K562 (cell line): ENCODE measurements at regions not wholly inside any gene's neighbourhood (a gene's known extent, or its start where the extent isn't known, plus 50 kb on each side); places are given as distances from the start of the nearest gene placed in this dataset.

Source experiments
- ATAC-seq: fragments of 200-7000 bp; cut with Tn5 transposase; 3 replicates; pipeline ENCODE4 v1.9.1; 2020; ENCODE audit warnings: moderate library complexity
- BruUV-seq: library from RNA; stranded (reverse); fragments of 400-500 nt; replicated peaks from 2 replicates; lab custom pipeline; 2021; lab: Mats Ljungman, UMichigan
- CTCF ChIA-PET: fragments of 300-600 bp; formaldehyde crosslinking; extraction: SDS; loops from one replicate; lab custom pipeline; 2021; ENCODE audit warnings: low intra/inter-chr PET ratio; lab: Yijun Ruan, JAX
- POLR2A ChIA-PET: fragments of 300-600, 350-650 bp; sonication (Branson Sonifier 250); formaldehyde crosslinking; extraction: SDS; loops from one replicate; lab custom pipeline; 2021; ENCODE audit warnings: antibody characterized with exemption, inconsistent platforms; lab: Yijun Ruan, JAX
- DNase-seq, 4 experiments: peaks; one replicate each; pipeline versions ENCODE4 v3.0.0 to v3.0.0-alpha.2; 2011 to 2018; ENCODE audit warnings: low spot score in 3 of 4, mixed read lengths in 3 of 4; ENCODE audit errors: extremely low read depth in 1 of 4
- FAIRE-seq: peaks from 2 replicates; lab custom pipeline; 2011; peaks lifted over from hg19 to GRCh38; lab: Jason Lieb, UNC
- H2AFZ ChIP-seq: 2 replicates; pipeline ENCODE4 v1.6.0; 2011; ENCODE audit warnings: low read depth, low read length, control low read depth, inconsistent platforms
- H3K27ac ChIP-seq: fragments of 200-600 bp; 3 replicates; pipeline ENCODE4 v1.8.0; 2011; ENCODE audit warnings: low read depth, mild to moderate bottlenecking, control low read depth, inconsistent platforms, low read length, moderate library complexity, mixed read lengths; ENCODE audit errors: extremely low read depth
- H3K27me3 ChIP-seq, 2 experiments: fragments of 300-600 bp in 1 of 2; 2 replicates in 1 of 2; 3 replicates in 1 of 2; pipeline versions ENCODE4 v1.6.0 to v1.8.0; 2011; ENCODE audit warnings: inconsistent platforms in 2 of 2, low read length in 2 of 2, mild to moderate bottlenecking in 1 of 2, mixed read lengths in 1 of 2, moderate library complexity in 1 of 2; ENCODE audit not compliant: control insufficient read depth in 2 of 2, insufficient read depth in 2 of 2
- H3K36me3 ChIP-seq: fragments of 300-600 bp; 3 replicates; pipeline ENCODE4 v1.8.0; 2011; ENCODE audit warnings: mild to moderate bottlenecking, low read length, inconsistent platforms; ENCODE audit not compliant: control insufficient read depth, insufficient read depth
- H3K4me1 ChIP-seq, 2 experiments: fragments of 200-600 bp in 1 of 2; replicated peaks in 1 of 2; 2 replicates in 1 of 2; 3 replicates in 1 of 2; pipeline versions ENCODE4 v1.5.1 to v1.8.0; 2011; ENCODE audit warnings: inconsistent platforms in 2 of 2, low read length in 2 of 2, mild to moderate bottlenecking in 1 of 2, mixed read lengths in 1 of 2, moderate library complexity in 1 of 2; ENCODE audit not compliant: control insufficient read depth in 2 of 2, insufficient read depth in 2 of 2
- H3K4me2 ChIP-seq: 2 replicates; pipeline ENCODE4 v1.6.1; 2011; ENCODE audit warnings: low read length, control low read depth, inconsistent platforms, mixed read lengths; ENCODE audit not compliant: insufficient read depth
- H3K4me3 ChIP-seq: fragments of 200-600 bp; sonication (generic), shearing (Covaris generic); 2 replicates; pipeline ENCODE4 v1.5.1; 2016; ENCODE audit warnings: control low read depth, inconsistent platforms
- H3K79me2 ChIP-seq: fragments of 200-600 bp; 3 replicates; pipeline ENCODE4 v1.8.0; 2011; ENCODE audit warnings: low read length, inconsistent platforms; ENCODE audit not compliant: control insufficient read depth, insufficient read depth
- H3K9ac ChIP-seq, 2 experiments: 2 replicates each; pipeline versions ENCODE4 v1.6.0 to v1.6.1; 2011; ENCODE audit warnings: low read depth in 2 of 2, low read length in 2 of 2, control low read depth in 1 of 2, inconsistent platforms in 1 of 2, mild to moderate bottlenecking in 1 of 2, mixed read lengths in 1 of 2; ENCODE audit not compliant: insufficient read depth in 1 of 2
- H3K9me1 ChIP-seq: one replicate; pipeline ENCODE4 v1.6.0; 2011; ENCODE audit warnings: inconsistent platforms, mild to moderate bottlenecking, low read length, moderate library complexity; ENCODE audit not compliant: control insufficient read depth, insufficient read depth
- H3K9me3 ChIP-seq: replicated peaks from 2 replicates; pipeline ENCODE4 v1.5.1; 2011; ENCODE audit warnings: low read depth, low read length, inconsistent platforms; ENCODE audit not compliant: control insufficient read depth, insufficient read depth
- H4K20me1 ChIP-seq: replicated peaks from 2 replicates; pipeline ENCODE4 v1.6.1; 2011; ENCODE audit warnings: low read length, inconsistent platforms, mixed read lengths; ENCODE audit not compliant: control insufficient read depth, insufficient read depth
- ATF4 ChIP-seq: fragments of 450-650 bp; formaldehyde crosslinking; IDR thresholded peaks from 2 replicates; pipeline ENCODE4 v1.4.0; 2022; ENCODE audit warnings: mild to moderate bottlenecking, moderate library complexity
- CGGBP1 ChIP-seq: fragments of 250-450 bp; sonication (Bioruptor Pico); IDR thresholded peaks from 2 replicates; pipeline ENCODE4 v1.9.0; 2021; ENCODE audit warnings: mild to moderate bottlenecking
- CHCHD3 ChIP-seq: fragments of 250-450 bp; sonication (Bioruptor Pico); IDR thresholded peaks from 2 replicates; pipeline ENCODE4 v2.1.2; 2022; ENCODE audit warnings: mild to moderate bottlenecking
- CREBBP ChIP-seq: IDR thresholded peaks from one replicate; pipeline ENCODE4 v1.6.1; 2012; ENCODE audit warnings: low read depth, mild to moderate bottlenecking, control low read depth, inconsistent platforms, low read length
- ESRRB ChIP-seq: fragments of 250-450 bp; sonication (Bioruptor Pico); IDR thresholded peaks from 2 replicates; pipeline ENCODE4 v1.5.0; 2020; ENCODE audit warnings: mild to moderate bottlenecking, moderate library complexity, borderline replicate concordance
- GMEB1 ChIP-seq: fragments of 250-450 bp; sonication (Bioruptor Pico); IDR thresholded peaks from 2 replicates; pipeline ENCODE4 v1.4.0; 2020; ENCODE audit warnings: mild to moderate bottlenecking
- MAFK ChIP-seq: IDR thresholded peaks from 2 replicates; pipeline ENCODE4 v1.6.1; 2011; ENCODE audit warnings: low read length, improper control_type of control experiment
- MITF ChIP-seq: IDR thresholded peaks from 2 replicates; pipeline ENCODE4 v1.6.1; 2014; ENCODE audit warnings: antibody characterized with exemption
- PCBP2 ChIP-seq: fragments of 200-400 bp; formaldehyde crosslinking; IDR thresholded peaks from 2 replicates; pipeline ENCODE4 v1.6.1; 2018; ENCODE audit warnings: low read length, low read depth, mild to moderate bottlenecking, moderate library complexity; ENCODE audit not compliant: poor library complexity, severe bottlenecking
- SMARCC2 ChIP-seq: fragments of 450-650 bp; IDR thresholded peaks from 2 replicates; pipeline ENCODE4 v1.6.1; 2017; ENCODE audit warnings: antibody characterized with exemption, moderate library complexity, mild to moderate bottlenecking, low read depth
- UBTF ChIP-seq, 2 experiments: IDR thresholded peaks; 2 replicates each; pipeline ENCODE4 v1.6.1; 2012; ENCODE audit warnings: improper control_type of control experiment in 2 of 2, low read depth in 2 of 2, low read length in 2 of 2, borderline replicate concordance in 1 of 2
- ZNF133 ChIP-seq: fragments of 250-450 bp; sonication (Bioruptor Pico); IDR thresholded peaks from 2 replicates; pipeline ENCODE4 v1.4.0; 2020; ENCODE audit warnings: mild to moderate bottlenecking
- ZNF395 ChIP-seq: fragments of 200-800 bp; sonication (Bioruptor generic); IDR thresholded peaks from 2 replicates; pipeline ENCODE4 v1.6.1; 2017; ENCODE audit warnings: missing genetic modification characterization, missing compliant biosample characterization
- ZNF57 ChIP-seq: fragments of 450-650 bp; formaldehyde crosslinking; IDR thresholded peaks from 2 replicates; pipeline ENCODE4 v1.4.0; 2020; ENCODE audit warnings: mild to moderate bottlenecking, moderate library complexity
- WGBS: fragments of 100-300 bp; shearing (Covaris generic); methylation state at CpG from one replicate; pipeline ENCODE4 v1.1.6; 2016; ENCODE audit warnings: low coverage, mixed read lengths; ENCODE audit not compliant: insufficient coverage; ENCODE audit errors: missing lambda C conversion rate; 5-methylcytosine and 5-hydroxymethylcytosine counted together
- in situ Hi-C: fragments of 300-500 bp; cut with MboI; formaldehyde crosslinking; loops from 4 replicates; pipeline ENCODE4 v1.15.0; 2018; ENCODE audit warnings: inconsistent platforms, mixed read lengths
- intact Hi-C: fragments of 100-400 bp; cut with micrococcal nuclease; formaldehyde crosslinking; loops from 2 replicates; pipeline ENCODE4 v1.14.2; 2022

- FAIRE-seq (no peak), DNase-seq (no peak), ATAC-seq (no peak)
- POLR2A ChIA-PET: interaction anchor here (0.7 kb wide), 1 partner anchor 14 kb away, joined by 3 read pairs; no protein-coding TSS in a partner anchor
- Histone ChIP-seq H3K27me3 (peaks cover 13 to 45% of the 10 kb centered on the region in 2 experiments), H3K27ac (no peak overlapping the region), H3K79me2 (no peaks in the 10 kb centered on the region), H3K9me3 (no peaks in the 10 kb centered on the region), H2AFZ (no peak overlapping the region), H3K36me3 (no peaks in the 10 kb centered on the region), H3K4me3 (no peak overlapping the region), H3K4me2 (no peak overlapping the region), H3K4me1 (no peaks in the 10 kb centered on the region), H4K20me1 (no peaks in the 10 kb centered on the region), H3K9ac (no peak overlapping the region), H3K9me1 (no peaks in the 10 kb centered on the region)
- TF ChIP-seq CGGBP1 (CRISPR knock-in tag): no peak
- TF ChIP-seq SMARCC2: no peak
- no peak for TF ChIP-seq ESRRB (CRISPR knock-in tag)
- no peak for TF ChIP-seq PCBP2
- no peak for TF ChIP-seq MITF
- TF ChIP-seq CREBBP: no peak
- no peak for TF ChIP-seq ATF4 (CRISPR knock-in tag)
- TF ChIP-seq UBTF (IDR thresholded peaks at IDR 0.05; ENCODE audit: borderline replicate concordance in 1 of 2, low read depth in 2 of 2, low read length in 2 of 2): no peak
- TF ChIP-seq MAFK: no peak
- no peak for TF ChIP-seq CHCHD3 (CRISPR knock-in tag)
- TF ChIP-seq ZNF57: no peak
- TF ChIP-seq GMEB1 (CRISPR knock-in tag): no peak
- no peak for TF ChIP-seq ZNF133 (CRISPR knock-in tag)
- TF ChIP-seq ZNF395 (CRISPR knock-in tag): no peak
- in situ Hi-C loops (no loop called here), intact Hi-C loops (no loop called here)
- CTCF ChIA-PET: no interaction called here
- BruUV-seq: no TSS peak
- WGBS: 0% methylated on average over 6 of the region's 6 CpGs
Observed at GRCh38 chr5:154568589-154568988, 90.6 kb upstream of the HAND1 start.
